LNCaP clone FGC (cell line): ENCODE measurements at regions not wholly inside any gene's neighbourhood (a gene's known extent, or its start where the extent isn't known, plus 50 kb on each side); places are given as distances from the start of the nearest gene placed in this dataset.

Experiments used
- DNase-seq: peaks from one replicate; pipeline ENCODE4 v3.0.0-alpha.2; 2011; ENCODE audit warnings: low read depth
- H3K4me3 ChIP-seq: 2 replicates; pipeline ENCODE4 v1.5.1; 2011; ENCODE audit warnings: mild to moderate bottlenecking, low read depth, low read length, control low read depth
- TF ChIP-seq, protein P1 (sequence below): IDR thresholded peaks from 2 replicates; pipeline ENCODE4 v1.5.1; 2012; ENCODE audit warnings: mild to moderate bottlenecking; ENCODE audit not compliant: control insufficient read depth, insufficient read depth; ENCODE audit errors: extremely low read depth

DNA sequence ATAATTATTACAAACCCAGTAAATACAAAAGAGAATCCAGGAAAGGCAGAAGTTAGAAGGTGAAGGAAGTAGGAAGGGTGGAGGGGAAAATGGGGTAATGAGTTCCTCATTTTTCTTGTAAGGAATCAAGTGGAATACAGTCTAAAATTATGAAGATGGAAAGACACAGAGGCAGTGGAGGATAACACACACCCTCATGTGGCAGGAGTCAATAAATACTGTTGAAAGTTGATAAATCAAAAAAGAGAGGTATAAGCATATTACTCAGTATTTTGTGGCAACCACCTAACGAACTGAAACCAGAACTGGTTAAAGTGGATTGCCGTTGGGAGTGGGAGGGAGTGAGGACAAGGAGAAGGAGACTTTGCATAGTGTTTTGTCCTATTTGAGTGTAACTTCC is 78.6 kb upstream of the SLC44A3 start:
- DNase-seq, result no peak
- TF ChIP-seq, protein P1, sequence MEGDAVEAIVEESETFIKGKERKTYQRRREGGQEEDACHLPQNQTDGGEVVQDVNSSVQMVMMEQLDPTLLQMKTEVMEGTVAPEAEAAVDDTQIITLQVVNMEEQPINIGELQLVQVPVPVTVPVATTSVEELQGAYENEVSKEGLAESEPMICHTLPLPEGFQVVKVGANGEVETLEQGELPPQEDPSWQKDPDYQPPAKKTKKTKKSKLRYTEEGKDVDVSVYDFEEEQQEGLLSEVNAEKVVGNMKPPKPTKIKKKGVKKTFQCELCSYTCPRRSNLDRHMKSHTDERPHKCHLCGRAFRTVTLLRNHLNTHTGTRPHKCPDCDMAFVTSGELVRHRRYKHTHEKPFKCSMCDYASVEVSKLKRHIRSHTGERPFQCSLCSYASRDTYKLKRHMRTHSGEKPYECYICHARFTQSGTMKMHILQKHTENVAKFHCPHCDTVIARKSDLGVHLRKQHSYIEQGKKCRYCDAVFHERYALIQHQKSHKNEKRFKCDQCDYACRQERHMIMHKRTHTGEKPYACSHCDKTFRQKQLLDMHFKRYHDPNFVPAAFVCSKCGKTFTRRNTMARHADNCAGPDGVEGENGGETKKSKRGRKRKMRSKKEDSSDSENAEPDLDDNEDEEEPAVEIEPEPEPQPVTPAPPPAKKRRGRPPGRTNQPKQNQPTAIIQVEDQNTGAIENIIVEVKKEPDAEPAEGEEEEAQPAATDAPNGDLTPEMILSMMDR, result no peak

DNA sequence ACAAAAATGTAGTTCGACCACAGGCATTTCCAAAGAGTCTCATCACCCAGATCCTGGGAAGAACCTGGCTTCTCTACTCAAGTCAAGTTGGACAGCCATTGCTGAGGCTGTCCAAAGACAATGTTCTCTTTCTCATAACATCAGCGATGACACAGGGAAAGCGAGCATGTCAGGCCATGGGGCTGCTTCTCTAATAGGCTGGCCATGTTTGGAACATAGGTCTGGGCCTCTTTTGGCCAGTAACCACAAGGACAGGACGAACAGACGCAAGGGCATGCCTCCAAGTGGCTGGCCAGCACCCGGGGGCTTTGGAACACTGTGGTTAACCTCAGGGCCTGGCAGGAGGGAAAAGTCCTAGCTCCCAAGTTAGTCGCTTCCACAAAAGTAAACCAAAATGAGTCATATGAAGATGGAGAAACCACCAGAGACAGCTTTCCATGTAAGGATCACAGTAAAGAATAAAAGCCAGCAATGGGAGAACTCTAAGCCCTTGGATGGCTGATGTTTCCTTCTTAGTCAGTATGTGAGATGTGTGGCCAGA is 80.6 kb upstream of the SLC44A3 start:
- H3K4me3 ChIP-seq, result no peak overlapping the region
- no peak for DNase-seq
- TF ChIP-seq, protein P1, result no peak

More for the DNA sequence above, 78.6 kb upstream of the SLC44A3 start:
- H3K4me3 ChIP-seq, result no peak overlapping the region

DNA sequence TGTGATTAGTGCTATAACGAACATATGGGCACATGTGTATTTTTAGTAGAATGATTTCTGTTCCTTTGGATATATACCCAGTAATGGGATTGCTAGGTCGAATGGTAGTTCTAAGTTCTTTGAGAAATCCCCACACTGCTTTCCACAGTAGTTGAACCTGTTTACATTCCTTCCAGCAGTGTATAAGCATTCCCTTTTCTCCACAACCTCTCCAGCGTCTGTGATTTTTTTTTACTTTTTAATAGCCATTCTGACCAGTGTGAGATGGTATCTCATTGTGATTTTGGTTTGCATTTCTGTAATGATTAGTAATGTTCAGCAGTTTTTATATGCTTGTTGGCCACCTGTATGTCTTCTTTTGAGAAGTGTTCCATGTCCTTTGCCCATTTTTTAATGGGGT is 81.8 kb upstream of the SLC44A3 start:
- TF ChIP-seq, protein P1, result no peak
- no peak for DNase-seq
- H3K4me3 ChIP-seq, result no peak overlapping the region

DNA sequence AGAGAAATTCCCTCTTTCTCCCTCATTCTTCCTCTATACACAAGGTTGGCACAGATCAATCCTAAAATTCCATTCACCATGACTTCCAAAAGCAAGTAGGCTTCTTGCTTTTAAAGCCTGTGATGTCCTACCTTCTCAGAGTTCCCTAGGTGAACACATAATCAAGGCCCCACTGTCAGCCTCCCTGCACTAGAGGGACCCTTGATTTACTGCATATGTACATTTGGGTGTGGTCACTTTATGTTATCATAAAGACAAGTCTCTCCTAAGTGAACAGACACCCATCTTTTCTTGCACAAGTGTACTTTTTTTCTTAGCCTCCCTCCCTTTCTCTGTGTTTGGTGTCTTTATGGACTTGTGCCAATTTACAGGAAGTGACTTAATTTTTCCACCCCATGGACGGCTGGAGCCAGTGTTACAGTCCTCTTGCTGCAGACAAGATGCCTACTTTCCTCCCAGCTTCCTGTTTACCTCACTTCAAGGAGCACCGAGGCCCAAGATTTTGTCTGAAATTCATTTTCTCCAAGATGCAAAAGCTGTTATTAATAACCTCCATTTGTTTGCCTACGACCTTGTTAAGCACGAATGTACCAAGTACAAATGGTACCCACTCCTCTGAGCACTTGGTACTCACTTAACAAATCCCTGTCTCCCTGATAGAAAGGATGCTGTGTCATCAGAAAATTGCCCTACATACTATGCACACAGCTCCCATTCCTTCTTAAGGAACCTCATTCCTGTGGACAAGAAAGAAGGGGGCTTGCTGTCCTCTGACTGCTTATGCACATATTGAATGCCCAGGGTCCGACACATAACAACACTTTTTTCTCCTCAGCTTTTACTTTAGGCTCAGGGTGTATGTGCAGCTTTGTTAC is 82.8 kb upstream of the SLC44A3 start:
- no peak overlapping the region for H3K4me3 ChIP-seq
- no peak for DNase-seq
- TF ChIP-seq, protein P1, result no peak

DNA sequence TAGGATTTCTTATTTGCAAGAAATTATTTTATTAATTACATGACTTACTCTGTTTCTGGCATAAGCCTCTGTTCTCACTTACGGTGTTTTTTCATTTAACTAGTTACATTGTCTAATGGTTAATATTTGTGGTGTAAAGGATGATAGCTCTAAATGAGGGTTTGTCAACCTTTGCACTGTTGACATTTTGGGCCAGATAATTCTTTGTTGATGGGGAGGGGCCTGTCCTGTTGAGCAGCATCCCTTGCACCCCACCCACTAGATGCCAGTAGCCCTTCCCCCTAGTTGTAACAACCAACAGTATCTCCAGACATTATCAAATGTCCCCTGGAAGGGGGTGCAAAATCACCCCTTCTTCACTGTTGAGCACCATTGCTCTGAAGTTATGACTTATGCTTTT is 83.6 kb upstream of the SLC44A3 start:
- H3K4me3 ChIP-seq, result no peak overlapping the region
- DNase-seq, result no peak
- TF ChIP-seq, protein P1, result no peak

GRCh38 chr1:94736073-94736472 is 84.1 kb upstream of the SLC44A3 start:
- no peak for DNase-seq
- TF ChIP-seq, protein P1, result no peak

More at GRCh38 chr1:94736073-94736472, 84.1 kb upstream of the SLC44A3 start:
- H3K4me3 ChIP-seq, result no peak overlapping the region
